Adipocyte (in vitro differentiated cells): ENCODE measurements at regions not wholly inside any gene's neighbourhood (a gene's known extent, or its start where the extent isn't known, plus 50 kb on each side); places are given as distances from the start of the nearest gene placed in this dataset.

Experiments
- DNase-seq: peaks from one replicate; pipeline ENCODE4 v3.0.0-alpha.2; 2015; ENCODE audit warnings: low read depth
- H3K27me3 ChIP-seq: replicated peaks from 2 replicates; pipeline ENCODE4 v1.7.0; 2013; ENCODE audit warnings: mild to moderate bottlenecking, low read length, moderate library complexity; ENCODE audit not compliant: control insufficient read depth, insufficient read depth
- H3K36me3 ChIP-seq: 2 replicates; pipeline ENCODE4 v1.7.0; 2013; ENCODE audit warnings: low read length, mild to moderate bottlenecking, moderate library complexity; ENCODE audit not compliant: control insufficient read depth, insufficient read depth, severe bottlenecking
- H3K4me1 ChIP-seq: 2 replicates; pipeline ENCODE4 v1.7.0; 2013; ENCODE audit warnings: mild to moderate bottlenecking, low read length, moderate library complexity; ENCODE audit not compliant: control insufficient read depth, insufficient read depth
- H3K4me3 ChIP-seq: 2 replicates; pipeline ENCODE4 v1.7.0; 2013; ENCODE audit warnings: mild to moderate bottlenecking, low read length, moderate library complexity
- H3K9ac ChIP-seq: 2 replicates; pipeline ENCODE4 v1.7.0; 2013; ENCODE audit warnings: mild to moderate bottlenecking, low read length, moderate library complexity
- H3K9me3 ChIP-seq: 2 replicates; pipeline ENCODE4 v1.7.0; 2013; ENCODE audit warnings: mild to moderate bottlenecking, low read length, moderate library complexity; ENCODE audit not compliant: control insufficient read depth

DNA sequence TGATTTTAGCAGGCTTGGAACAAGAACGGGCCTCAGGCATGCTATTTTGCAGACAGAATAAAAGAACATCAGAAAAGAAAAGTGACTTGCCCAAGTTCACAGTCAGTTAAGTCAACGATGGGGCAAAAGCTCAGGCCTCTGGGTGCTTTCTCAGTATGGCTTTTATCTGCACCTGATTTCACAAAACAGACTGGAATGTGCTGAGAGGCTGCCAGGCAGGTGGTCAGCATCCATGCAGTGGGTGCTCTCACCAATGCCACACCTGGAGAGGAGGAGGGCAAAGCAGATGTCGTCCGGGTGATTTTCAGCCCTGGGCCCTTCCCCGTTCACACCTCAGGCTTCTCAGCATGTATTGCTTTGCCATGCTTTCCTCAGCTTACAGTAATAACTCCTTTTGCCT, 854.6 kb downstream of the RNF144A start:
- Histone ChIP-seq H3K36me3 (no peaks in the 10 kb centered on the region), H3K9ac (no peak overlapping the region), H3K4me3 (no peak overlapping the region), H3K9me3 (no peaks in the 10 kb centered on the region), H3K27me3 (no peaks in the 10 kb centered on the region), H3K4me1 (peaks cover 2% of the 10 kb centered on the region)
- no peak for DNase-seq

DNA sequence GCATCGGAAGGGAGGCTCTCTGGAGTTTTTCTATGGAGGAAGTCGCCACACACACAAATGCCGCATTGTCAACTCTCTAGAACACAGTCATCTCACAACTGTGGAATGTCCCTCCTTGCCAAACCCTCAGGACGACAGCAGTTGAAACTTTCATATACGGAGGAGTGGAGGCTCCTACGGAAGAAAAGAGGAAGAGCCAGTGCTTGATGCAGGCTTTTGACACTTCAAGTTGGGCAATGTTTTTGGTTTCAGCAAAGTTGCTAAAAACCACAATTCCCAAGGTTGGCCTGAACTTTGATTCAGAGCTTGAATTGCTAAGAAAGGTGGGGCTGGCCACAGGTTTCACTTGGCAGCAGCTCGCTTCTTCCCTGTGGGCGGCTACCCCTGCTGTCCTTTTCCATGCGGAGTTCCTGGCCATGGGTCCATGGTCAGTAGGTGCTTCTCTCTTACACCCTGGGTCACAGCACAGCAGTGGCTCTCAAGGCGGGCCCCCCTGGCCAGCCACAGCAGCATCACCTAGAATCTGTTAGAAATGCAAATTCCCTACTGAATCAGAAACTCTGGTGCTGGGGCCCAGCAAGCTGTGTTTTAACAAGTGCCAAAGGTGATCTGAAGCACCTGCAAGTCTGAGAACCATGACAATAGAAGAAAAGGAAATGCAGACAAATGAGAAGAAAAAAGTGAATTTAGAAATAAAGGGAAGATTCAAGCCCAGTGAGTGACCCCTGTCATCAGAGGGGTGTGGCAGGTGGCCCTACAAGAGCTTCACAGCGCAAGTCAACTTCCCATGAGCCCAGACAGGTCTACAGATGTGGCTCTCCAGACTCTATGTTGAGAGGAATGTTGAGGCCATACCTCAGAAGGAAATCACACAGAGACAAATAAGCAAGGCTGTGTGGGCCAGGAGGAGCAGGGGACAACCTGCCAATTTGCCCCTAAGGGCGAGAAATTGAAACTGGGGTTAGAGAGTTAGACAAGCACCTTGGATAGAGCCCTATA, 856.4 kb downstream of the RNF144A start:
- no peak for DNase-seq
- Histone ChIP-seq H3K4me1 (peaks cover 2% of the 10 kb centered on the region), H3K9ac (no peak overlapping the region)

DNA sequence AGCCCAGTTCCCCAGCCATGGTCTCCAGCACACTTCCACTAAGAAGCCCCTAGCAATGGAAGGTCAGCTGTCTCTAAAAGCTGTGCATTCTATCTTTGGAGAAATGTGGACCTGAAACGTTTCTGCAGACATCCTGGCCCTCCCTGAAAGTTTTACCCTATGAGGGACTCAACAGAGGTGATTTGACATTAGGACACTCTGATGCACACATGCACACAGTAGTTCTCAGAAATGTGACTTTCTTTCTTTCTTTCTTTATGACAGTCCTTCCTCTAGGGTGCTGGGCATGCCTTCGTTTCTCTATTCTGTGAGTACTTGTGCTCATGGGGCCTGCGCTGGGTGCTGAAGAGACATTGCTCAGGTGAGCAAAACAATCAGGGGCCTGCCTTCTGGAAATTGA, 857.3 kb downstream of the RNF144A start:
- Histone ChIP-seq H3K9ac (no peak overlapping the region), H3K36me3 (no peaks in the 10 kb centered on the region), H3K4me1 (peaks cover 2% of the 10 kb centered on the region), H3K4me3 (no peak overlapping the region), H3K27me3 (no peaks in the 10 kb centered on the region), H3K9me3 (no peaks in the 10 kb centered on the region)
- DNase-seq: no peak

More for the DNA sequence above, 856.4 kb downstream of the RNF144A start:
- Histone ChIP-seq H3K36me3 (no peaks in the 10 kb centered on the region), H3K27me3 (no peaks in the 10 kb centered on the region), H3K4me3 (no peak overlapping the region), H3K9me3 (no peaks in the 10 kb centered on the region)

DNA sequence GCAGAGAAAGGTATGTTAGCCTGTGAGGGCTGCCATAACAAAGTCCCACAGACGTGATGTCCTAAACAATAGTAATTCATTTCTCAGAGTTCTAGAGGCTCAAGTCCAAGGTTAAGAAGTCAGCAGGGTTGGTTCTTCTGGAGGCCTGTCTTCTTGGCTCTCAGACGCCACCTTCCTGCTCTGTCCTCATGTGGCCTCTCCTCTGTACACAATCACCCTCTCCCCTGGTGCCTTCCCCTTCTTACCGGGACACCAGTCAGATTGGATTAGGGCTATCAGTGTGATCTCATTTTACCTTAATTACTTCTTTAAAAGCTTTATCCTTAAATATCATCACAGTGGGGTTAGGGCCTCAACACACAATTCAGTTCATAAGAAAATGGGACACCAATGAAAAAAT, 860.5 kb downstream of the RNF144A start:
- Histone ChIP-seq H3K9me3 (no peaks in the 10 kb centered on the region), H3K36me3 (no peaks in the 10 kb centered on the region), H3K4me3 (no peak overlapping the region), H3K4me1 (peaks cover 2% of the 10 kb centered on the region), H3K9ac (no peak overlapping the region), H3K27me3 (no peaks in the 10 kb centered on the region)
- no peak for DNase-seq

DNA sequence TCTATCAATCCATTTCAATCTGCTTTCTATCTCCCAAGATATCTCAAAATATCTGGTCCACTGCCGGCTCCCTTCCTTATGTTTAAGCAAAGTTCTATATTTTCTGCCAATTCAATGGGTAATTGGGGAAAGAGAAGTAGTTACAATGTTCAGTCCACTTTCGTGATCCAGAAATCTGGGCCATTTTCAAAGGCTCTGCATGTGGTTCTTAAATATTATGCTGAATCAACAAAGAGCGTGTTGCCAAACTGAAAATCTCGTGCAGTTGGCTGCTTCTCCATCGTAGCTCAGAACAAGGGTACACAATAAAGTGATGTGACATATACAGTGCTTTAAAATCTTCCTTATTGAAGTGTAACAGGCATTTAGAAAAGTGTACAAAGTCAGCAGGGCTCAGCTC, 863.1 kb downstream of the RNF144A start:
- Histone ChIP-seq H3K27me3 (no peaks in the 10 kb centered on the region), H3K4me1 (no peaks in the 10 kb centered on the region), H3K36me3 (no peaks in the 10 kb centered on the region), H3K9me3 (no peaks in the 10 kb centered on the region), H3K4me3 (no peak overlapping the region), H3K9ac (no peak overlapping the region)
- DNase-seq: no peak

DNA sequence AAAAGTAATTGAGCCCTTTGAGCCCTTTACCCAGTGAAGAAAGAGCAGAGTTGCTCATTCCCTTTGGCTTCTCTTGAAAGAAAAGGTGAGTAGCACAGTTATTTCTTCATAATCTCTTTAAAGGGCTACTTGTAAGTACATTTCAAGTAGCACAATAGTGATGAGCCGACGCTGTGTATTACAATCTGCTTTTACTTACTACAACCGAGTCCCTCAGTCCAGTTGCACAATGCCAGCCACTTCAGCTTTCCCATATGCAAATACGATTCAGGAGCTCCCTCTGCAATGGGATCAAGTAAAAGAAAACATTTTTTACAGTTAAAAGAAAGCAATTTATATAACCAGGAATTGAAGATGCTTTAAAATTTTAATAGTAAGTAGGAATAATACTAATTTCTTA, 868.5 kb downstream of the RNF144A start:
- H3K4me1 ChIP-seq: no peaks in the 10 kb centered on the region
- no peak for DNase-seq
- no peak overlapping the region for H3K9ac ChIP-seq

DNA sequence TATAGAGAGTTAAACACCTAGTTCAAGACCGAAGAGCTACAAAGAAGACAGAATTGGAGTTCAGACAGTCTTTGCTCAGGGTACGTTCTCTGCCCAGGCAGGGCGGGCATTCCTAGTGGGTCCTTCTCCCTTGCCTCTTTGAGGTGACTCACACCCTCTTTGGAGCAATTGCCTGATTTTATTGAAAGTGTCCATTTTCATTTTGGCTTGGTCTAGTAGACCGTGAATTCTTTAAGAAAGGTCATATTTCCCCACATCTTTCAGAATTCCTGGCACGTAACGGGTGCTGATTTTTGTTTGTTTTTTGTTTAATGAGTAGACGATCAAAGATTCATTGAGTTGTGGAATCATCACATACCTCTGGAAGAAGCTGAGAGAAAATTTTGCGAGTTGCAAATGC, 871.5 kb downstream of the RNF144A start:
- Histone ChIP-seq H3K27me3 (no peaks in the 10 kb centered on the region), H3K9ac (no peak overlapping the region), H3K4me1 (no peaks in the 10 kb centered on the region), H3K36me3 (no peaks in the 10 kb centered on the region), H3K4me3 (no peak overlapping the region), H3K9me3 (no peaks in the 10 kb centered on the region)
- DNase-seq: no peak

More for the DNA sequence above, 868.5 kb downstream of the RNF144A start:
- H3K4me3 ChIP-seq: no peak overlapping the region
- H3K36me3 ChIP-seq: no peaks in the 10 kb centered on the region
- H3K9me3 ChIP-seq: no peaks in the 10 kb centered on the region
- H3K27me3 ChIP-seq: no peaks in the 10 kb centered on the region

DNA sequence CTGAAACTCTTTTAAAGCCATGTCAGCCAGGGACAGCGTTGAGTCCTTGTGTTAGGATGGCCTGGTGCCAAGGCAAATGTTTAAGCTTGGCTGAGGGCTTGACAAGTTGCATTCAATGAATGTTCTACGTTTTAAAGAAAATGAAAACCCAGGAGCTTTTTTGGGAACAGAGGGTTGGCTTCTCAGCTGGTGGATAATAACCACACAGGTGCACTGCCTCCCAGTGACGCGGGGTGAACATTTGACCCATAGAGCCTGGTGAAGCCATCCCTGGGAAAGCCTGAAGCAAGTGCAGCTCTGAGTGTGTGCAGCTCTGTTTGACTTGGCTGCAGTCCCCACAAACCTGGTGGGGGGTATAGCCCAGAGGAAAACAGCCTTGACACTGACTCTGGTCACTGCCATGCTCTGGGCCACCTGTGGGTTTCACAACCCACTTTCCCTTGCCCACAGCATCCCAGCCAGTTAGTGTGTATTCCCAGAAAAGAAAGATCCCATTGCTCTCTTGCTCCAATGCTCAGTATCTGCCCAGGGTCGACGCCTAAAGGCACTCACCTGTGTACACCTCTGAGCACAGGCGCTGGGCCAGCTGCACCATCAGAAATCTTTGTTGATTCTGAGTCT, 874.9 kb downstream of the RNF144A start:
- Histone ChIP-seq H3K9ac (no peak overlapping the region), H3K9me3 (no peaks in the 10 kb centered on the region), H3K27me3 (no peaks in the 10 kb centered on the region), H3K4me3 (no peak overlapping the region), H3K36me3 (no peaks in the 10 kb centered on the region), H3K4me1 (no peaks in the 10 kb centered on the region)
- DNase-seq: no peak

DNA sequence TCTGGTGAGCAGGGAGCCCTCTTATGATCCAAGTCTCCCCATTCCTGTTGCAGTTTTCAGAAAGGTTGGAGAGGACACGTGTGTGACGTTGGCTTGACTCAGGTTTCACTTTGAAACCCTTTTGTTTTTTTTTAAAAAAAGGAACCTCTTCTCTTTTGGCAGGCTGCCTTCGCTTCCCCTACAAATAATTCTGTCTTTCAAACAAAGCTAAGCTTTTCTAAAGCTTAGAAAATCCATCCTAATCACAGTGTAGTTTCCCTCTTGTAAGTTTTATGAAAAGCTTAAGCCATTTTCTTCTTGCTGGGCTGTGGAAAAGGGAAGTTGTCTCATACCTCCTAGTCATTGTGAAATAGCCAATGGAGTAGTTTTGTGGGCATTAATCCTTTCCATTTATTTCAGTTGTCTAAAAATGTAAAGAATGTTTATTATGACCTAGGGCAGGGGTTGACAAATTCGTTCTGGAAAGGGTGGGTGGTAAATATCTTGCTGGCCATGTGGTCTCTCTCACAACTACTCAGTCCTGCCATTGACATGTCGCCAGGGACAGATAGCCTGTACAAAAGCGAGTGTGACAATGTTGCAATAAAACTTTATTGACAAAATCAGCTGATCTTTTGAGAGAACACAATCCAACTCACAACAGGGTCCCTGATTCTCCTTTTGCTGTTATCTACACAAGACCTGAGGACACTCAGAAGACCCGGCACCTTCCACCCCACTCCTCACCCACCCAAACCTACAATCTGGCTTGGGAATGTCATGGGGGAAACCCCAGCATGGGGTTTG, 878.8 kb downstream of the RNF144A start:
- no peaks in the 10 kb centered on the region for H3K4me1 ChIP-seq
- DNase-seq: peak; percentile 55
- no peak overlapping the region for H3K4me3 ChIP-seq
- H3K27me3 ChIP-seq: no peaks in the 10 kb centered on the region
- H3K9me3 ChIP-seq: peaks cover under 1% of the 10 kb centered on the region
- no peaks in the 10 kb centered on the region for H3K36me3 ChIP-seq
- no peak overlapping the region for H3K9ac ChIP-seq

DNA sequence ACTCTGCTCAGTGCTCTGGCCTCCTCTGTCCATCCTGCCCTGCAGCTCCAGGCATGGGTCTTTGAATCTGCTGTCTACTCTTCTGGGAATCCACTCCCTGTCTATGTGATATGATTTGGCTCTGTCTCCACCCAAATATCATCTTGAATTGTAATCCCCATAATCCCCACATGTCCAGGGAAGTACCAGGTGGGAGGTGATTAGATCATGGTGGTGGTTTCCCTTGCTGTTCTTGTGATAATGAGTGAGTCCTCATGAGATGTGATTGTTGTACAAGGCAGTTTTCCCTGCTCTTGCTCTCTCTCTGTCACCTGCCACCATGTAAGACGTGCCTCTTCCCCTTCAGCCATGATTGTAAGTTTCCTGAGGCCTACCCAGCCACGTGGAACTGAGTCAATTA, 881.8 kb upstream of the ID2 start:
- no peak for DNase-seq
- H3K9ac ChIP-seq: no peak overlapping the region
- no peaks in the 10 kb centered on the region for H3K27me3 ChIP-seq
- H3K4me3 ChIP-seq: no peak overlapping the region
- H3K4me1 ChIP-seq: no peaks in the 10 kb centered on the region
- H3K9me3 ChIP-seq: peaks cover 6% of the 10 kb centered on the region
- H3K36me3 ChIP-seq: no peaks in the 10 kb centered on the region

DNA sequence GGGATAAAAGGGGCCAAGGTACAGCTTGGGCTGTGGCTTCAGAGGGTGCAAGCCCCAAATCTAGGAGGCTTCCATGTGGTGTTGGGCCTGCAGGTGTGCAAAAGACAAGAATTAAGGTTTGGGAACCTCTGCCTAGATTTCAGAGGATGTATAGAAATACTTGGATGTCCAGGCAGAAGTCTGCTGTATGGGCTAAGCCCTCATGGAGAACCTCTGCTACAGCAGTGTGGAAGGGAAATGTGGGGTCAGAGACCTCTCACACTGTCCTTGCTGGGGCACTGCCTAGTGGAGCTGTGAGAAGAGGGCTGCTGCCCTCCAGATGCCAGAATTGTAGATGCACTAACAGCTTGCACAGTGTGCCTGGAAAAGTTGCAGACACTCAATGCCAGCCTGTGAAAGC, 880.6 kb upstream of the ID2 start:
- H3K27me3 ChIP-seq: no peaks in the 10 kb centered on the region

More for the DNA sequence above, 880.6 kb upstream of the ID2 start:
- H3K36me3 ChIP-seq: no peaks in the 10 kb centered on the region
- no peaks in the 10 kb centered on the region for H3K4me1 ChIP-seq
- H3K4me3 ChIP-seq: no peak overlapping the region
- no peak overlapping the region for H3K9ac ChIP-seq
- peaks cover 6% of the 10 kb centered on the region for H3K9me3 ChIP-seq
- DNase-seq: no peak
